Neuronal stem cell (in vitro differentiated cells): ENCODE measurements at regions not wholly inside any gene's neighbourhood (a gene's known extent, or its start where the extent isn't known, plus 50 kb on each side); places are given as distances from the start of the nearest gene placed in this dataset.

Experiments used
- DNase-seq: peaks from one replicate; pipeline ENCODE4 v3.0.0-alpha.2; 2013; ENCODE audit warnings: low spot score
- H2AFZ ChIP-seq: one replicate; pipeline ENCODE4 v1.6.1; 2013; ENCODE audit warnings: mild to moderate bottlenecking, low read length, inconsistent platforms
- H2AK5ac ChIP-seq: 2 replicates; pipeline ENCODE4 v1.6.1; 2013; ENCODE audit warnings: low read depth, mild to moderate bottlenecking, inconsistent platforms, low read length, moderate library complexity, mixed read lengths
- H2BK120ac ChIP-seq: 2 replicates; pipeline ENCODE4 v1.6.1; 2013; ENCODE audit warnings: low read depth, mild to moderate bottlenecking, inconsistent platforms, low read length, moderate library complexity, mixed read lengths
- H2BK12ac ChIP-seq: one replicate; pipeline ENCODE4 v1.6.1; 2013; ENCODE audit warnings: low read length, inconsistent platforms
- H2BK15ac ChIP-seq: 2 replicates; pipeline ENCODE4 v1.6.1; 2013; ENCODE audit warnings: mild to moderate bottlenecking, low read length, inconsistent platforms, mixed read lengths
- H2BK5ac ChIP-seq: one replicate; pipeline ENCODE4 v1.6.1; 2013; ENCODE audit warnings: inconsistent platforms, mild to moderate bottlenecking, low read length, moderate library complexity
- H3K14ac ChIP-seq: one replicate; pipeline ENCODE4 v1.6.1; 2013; ENCODE audit warnings: low read length, inconsistent platforms
- H3K18ac ChIP-seq: 2 replicates; pipeline ENCODE4 v1.6.1; 2013; ENCODE audit warnings: low read length, inconsistent platforms
- H3K23ac ChIP-seq: 2 replicates; pipeline ENCODE4 v1.6.1; 2013; ENCODE audit warnings: low read depth, mild to moderate bottlenecking, mixed read lengths, low read length, inconsistent platforms; ENCODE audit not compliant: poor library complexity
- H3K27ac ChIP-seq: replicated peaks from 3 replicates; pipeline ENCODE4 v1.5.1; 2013; ENCODE audit warnings: low read length, inconsistent platforms
- H3K27me3 ChIP-seq, 3 experiments: 2 replicates each; pipeline ENCODE4 v1.6.1; 2013; ENCODE audit warnings: low read length in 3 of 3, mild to moderate bottlenecking in 2 of 3, inconsistent platforms in 1 of 3, low read depth in 1 of 3, mixed read lengths in 1 of 3, moderate library complexity in 1 of 3; ENCODE audit not compliant: control insufficient read depth in 3 of 3, insufficient read depth in 3 of 3
- H3K36me3 ChIP-seq, 2 donors: replicated peaks in 1 of 2; 2 replicates each; pipeline ENCODE4 v1.6.1; 2013; ENCODE audit warnings: low read length in 2 of 2; ENCODE audit not compliant: control insufficient read depth in 2 of 2, insufficient read depth in 2 of 2
- H3K4ac ChIP-seq: 2 replicates; pipeline ENCODE4 v1.6.1; 2013; ENCODE audit warnings: inconsistent platforms, mild to moderate bottlenecking, low read length, moderate library complexity
- H3K4me1 ChIP-seq, 2 donors: 1 replicate in 1 of 2; 2 replicates in 1 of 2; pipeline ENCODE4 v1.6.1; 2013; ENCODE audit warnings: low read length in 2 of 2, low read depth in 1 of 2; ENCODE audit not compliant: control insufficient read depth in 2 of 2, insufficient read depth in 1 of 2
- H3K4me2 ChIP-seq: one replicate; pipeline ENCODE4 v1.6.1; 2013; ENCODE audit warnings: mild to moderate bottlenecking, low read length, inconsistent platforms; ENCODE audit not compliant: insufficient read depth, poor library complexity, severe bottlenecking
- H3K4me3 ChIP-seq, 2 donors: 2 replicates each; pipeline ENCODE4 v1.5.1; 2013; ENCODE audit warnings: low read length in 2 of 2, mild to moderate bottlenecking in 2 of 2, inconsistent platforms in 1 of 2, moderate library complexity in 1 of 2
- H3K79me1 ChIP-seq: one replicate; pipeline ENCODE4 v1.6.1; 2013; ENCODE audit warnings: low read depth, mild to moderate bottlenecking, inconsistent platforms, low read length, moderate library complexity
- H3K9ac ChIP-seq: one replicate; pipeline ENCODE4 v1.6.1; 2013; ENCODE audit warnings: mild to moderate bottlenecking, low read depth, low read length, inconsistent platforms; ENCODE audit not compliant: poor library complexity
- H3K9me3 ChIP-seq, 2 donors: replicated peaks in 1 of 2; 2 replicates each; pipeline versions ENCODE3 to v1.6.1; 2013; ENCODE audit warnings: low read length in 2 of 2, mild to moderate bottlenecking in 2 of 2, inconsistent platforms in 1 of 2, low read depth in 1 of 2, mixed read lengths in 1 of 2, moderate library complexity in 1 of 2; ENCODE audit not compliant: control insufficient read depth in 2 of 2, insufficient read depth in 1 of 2
- H4K8ac ChIP-seq: one replicate; pipeline ENCODE4 v1.6.1; 2013; ENCODE audit warnings: low read depth, mild to moderate bottlenecking, inconsistent platforms, low read length, moderate library complexity
- H4K91ac ChIP-seq: one replicate; pipeline ENCODE4 v1.6.1; 2013; ENCODE audit warnings: low read length, low read depth, mild to moderate bottlenecking, inconsistent platforms; ENCODE audit not compliant: poor library complexity
- WGBS, 2 donors: extraction: QIAGEN DNeasy Blood & Tissue Kit; methylation state at CpG; one replicate each; pipeline ENCODE4 v1.1.7; 2013; ENCODE audit warnings: missing lambda C conversion rate in 2 of 2, mixed read lengths in 1 of 2; ENCODE audit not compliant: insufficient read length in 2 of 2, insufficient replicate concordance in 1 of 2; ENCODE audit errors: extremely low coverage in 2 of 2; 5-methylcytosine and 5-hydroxymethylcytosine counted together

- Histone ChIP-seq H3K4me2 (no peak overlapping the region), H3K9me3 (no peaks in the 10 kb centered on the region), H3K9ac (no peak overlapping the region), H2AFZ (no peak overlapping the region), H4K8ac (no peak overlapping the region), H4K91ac (no peak overlapping the region), H3K4ac (no peak overlapping the region), H3K79me1 (no peaks in the 10 kb centered on the region), H3K4me3 (no peak overlapping the region), H3K23ac (no peak overlapping the region), H2BK15ac (no peak overlapping the region), H3K14ac (no peak overlapping the region), H2BK120ac (no peak overlapping the region), H2BK12ac (no peak overlapping the region), H2AK5ac (no peak overlapping the region), H2BK5ac (no peak overlapping the region), H3K27me3 (no peaks in the 10 kb centered on the region), H3K36me3 (no peaks in the 10 kb centered on the region), H3K4me1 (no peaks in the 10 kb centered on the region), H3K18ac (no peak overlapping the region), H3K27ac (no peak overlapping the region)
- DNase-seq, result no peak
- WGBS, 2 donors, result no CpG with 5 or more reads among the region's 5 CpGs
These were observed 707.8 kb upstream of the LMCD1 start for GRCh38 chr3:7793786-7794185.

DNA sequence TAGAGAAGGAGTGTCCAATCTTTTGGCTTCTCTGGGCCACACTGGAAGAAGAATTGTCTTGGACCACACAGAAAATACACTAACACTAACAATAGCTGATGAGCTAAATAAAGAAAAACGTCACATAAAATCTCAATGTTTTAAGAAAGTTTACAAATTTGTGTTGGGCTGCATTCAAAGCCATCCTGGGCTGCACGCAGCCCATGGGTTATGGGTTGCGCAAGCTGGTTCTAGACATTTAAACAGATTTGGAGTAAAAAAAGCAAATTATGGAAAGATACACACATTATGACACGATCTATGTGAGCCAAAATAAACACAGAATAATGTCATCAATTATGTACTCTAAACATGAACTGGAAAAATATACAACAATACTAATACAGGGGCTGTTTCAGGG, 703.3 kb upstream of the LMCD1 start:
- Histone ChIP-seq H4K91ac (no peak overlapping the region), H2BK12ac (no peak overlapping the region), H3K4me1 (no peaks in the 10 kb centered on the region), H3K18ac (no peak overlapping the region), H4K8ac (no peak overlapping the region), H3K23ac (no peak overlapping the region), H3K9ac (no peak overlapping the region), H3K9me3 (no peaks in the 10 kb centered on the region), H2AK5ac (no peak overlapping the region), H3K36me3 (no peaks in the 10 kb centered on the region), H2BK5ac (no peak overlapping the region), H3K4ac (no peak overlapping the region), H3K27ac (no peak overlapping the region), H2AFZ (no peak overlapping the region), H3K27me3 (no peaks in the 10 kb centered on the region), H2BK120ac (no peak overlapping the region), H3K4me2 (no peak overlapping the region), H3K4me3 (no peak overlapping the region), H2BK15ac (no peak overlapping the region), H3K14ac (no peak overlapping the region), H3K79me1 (no peaks in the 10 kb centered on the region)
- no peak for DNase-seq
- no CpG with 5 or more reads among the region's 4 CpGs for WGBS, 2 donors

DNA sequence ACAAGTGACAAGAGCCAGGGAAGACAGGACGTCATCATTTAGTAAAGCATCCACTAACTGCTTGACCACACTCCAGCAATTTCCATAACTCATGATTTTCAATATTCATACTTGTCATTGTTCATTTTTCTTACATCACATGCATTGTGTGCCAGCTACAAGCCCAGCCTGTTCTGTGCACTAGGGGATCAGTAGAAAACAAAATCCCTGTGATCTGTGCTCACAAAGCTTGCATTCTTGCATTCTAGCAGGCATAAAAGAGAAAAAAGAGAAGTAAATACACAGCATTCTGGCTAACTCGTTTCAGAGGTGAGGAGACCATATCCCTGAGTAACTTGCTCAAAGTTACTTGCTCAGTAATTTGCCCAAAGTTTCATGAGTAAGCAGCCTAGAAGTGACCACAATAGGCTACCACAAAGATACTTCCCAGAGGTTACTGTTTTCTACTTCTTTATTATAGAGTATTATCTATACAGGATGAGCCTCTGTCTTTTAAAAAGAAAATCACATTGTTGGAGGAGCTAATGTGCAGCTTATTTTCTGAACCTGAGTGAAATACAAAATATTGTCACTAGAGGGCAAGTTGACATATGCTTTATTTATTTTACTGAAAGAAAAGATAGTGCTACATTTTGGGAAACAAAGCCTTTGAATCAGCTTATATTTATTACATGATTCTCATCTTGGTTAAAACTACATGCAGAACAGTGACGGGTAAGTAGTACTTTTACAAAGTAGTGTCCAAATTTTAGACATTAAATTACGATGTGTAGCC, 701.4 kb upstream of the LMCD1 start:
- Histone ChIP-seq H4K8ac (no peak overlapping the region), H2BK15ac (no peak overlapping the region), H2BK12ac (no peak overlapping the region), H3K36me3 (no peaks in the 10 kb centered on the region), H3K9me3 (no peaks in the 10 kb centered on the region), H3K4me3 (no peak overlapping the region), H3K27ac (no peak overlapping the region), H3K27me3 (no peaks in the 10 kb centered on the region), H3K4ac (no peak overlapping the region), H2BK5ac (no peak overlapping the region), H3K18ac (no peak overlapping the region), H3K14ac (no peak overlapping the region), H2AFZ (no peak overlapping the region), H2AK5ac (no peak overlapping the region), H3K23ac (no peak overlapping the region), H2BK120ac (no peak overlapping the region), H3K4me2 (no peak overlapping the region), H4K91ac (no peak overlapping the region), H3K9ac (no peak overlapping the region), H3K4me1 (no peaks in the 10 kb centered on the region), H3K79me1 (no peaks in the 10 kb centered on the region)
- DNase-seq, result no peak
- no CpG with 5 or more reads among the region's 4 CpGs for WGBS, 2 donors

GRCh38 chr3:7812490-7812889, 689.1 kb upstream of the LMCD1 start:
- Histone ChIP-seq H3K9me3 (peaks cover 0 to 1% of the 10 kb centered on the region in 2 donors), H2BK5ac (no peak overlapping the region), H3K4ac (no peak overlapping the region), H4K91ac (no peak overlapping the region), H3K4me3 (no peak overlapping the region), H3K4me2 (no peak overlapping the region), H3K9ac (no peak overlapping the region), H3K23ac (no peak overlapping the region), H3K27ac (no peak overlapping the region), H3K79me1 (no peaks in the 10 kb centered on the region), H3K18ac (no peak overlapping the region), H2AFZ (no peak overlapping the region), H4K8ac (no peak overlapping the region), H2BK120ac (no peak overlapping the region), H3K27me3 (no peaks in the 10 kb centered on the region), H2BK15ac (no peak overlapping the region), H2BK12ac (no peak overlapping the region), H3K4me1 (no peaks in the 10 kb centered on the region), H3K36me3 (no peaks in the 10 kb centered on the region), H2AK5ac (no peak overlapping the region), H3K14ac (no peak overlapping the region)
- no peak for DNase-seq
- WGBS, 2 donors, result no CpG with 5 or more reads among the region's 3 CpGs
